NT2/D1 (cell line): ENCODE measurements at regions not wholly inside any gene's neighbourhood (a gene's known extent, or its start where the extent isn't known, plus 50 kb on each side); places are given as distances from the start of the nearest gene placed in this dataset.

Experiments
- DNase-seq: peaks from one replicate; pipeline ENCODE4 v3.0.0-alpha.2; 2011; ENCODE audit warnings: low read depth, low spot score
- H3K27me3 ChIP-seq: 2 replicates; pipeline ENCODE4 v1.6.0; 2011; ENCODE audit warnings: mild to moderate bottlenecking; ENCODE audit not compliant: insufficient read length, insufficient read depth
- H3K36me3 ChIP-seq: 2 replicates; pipeline ENCODE4 v1.6.1; 2011; ENCODE audit warnings: mild to moderate bottlenecking, low read length, mixed read lengths; ENCODE audit not compliant: insufficient read depth, insufficient read length
- H3K4me1 ChIP-seq: 2 replicates; pipeline ENCODE4 v1.5.1; 2011; ENCODE audit not compliant: insufficient read depth, insufficient read length
- H3K4me3 ChIP-seq: 2 replicates; pipeline ENCODE4 v1.5.1; 2011; ENCODE audit warnings: low read depth; ENCODE audit not compliant: insufficient read length
- H3K9ac ChIP-seq: 2 replicates; pipeline ENCODE4 v1.6.0; 2011; ENCODE audit warnings: low read depth; ENCODE audit not compliant: insufficient read length
- H3K9me3 ChIP-seq: 2 replicates; pipeline ENCODE4 v1.5.1; 2011; ENCODE audit warnings: mild to moderate bottlenecking, low read length; ENCODE audit not compliant: insufficient read depth
- SUZ12 ChIP-seq: IDR thresholded peaks from 2 replicates; pipeline ENCODE4 v1.6.1; 2011; ENCODE audit not compliant: insufficient read length, insufficient read depth; ENCODE audit errors: extremely low read depth
- YY1 ChIP-seq: IDR thresholded peaks from 2 replicates; pipeline ENCODE4 v1.6.1; 2011; ENCODE audit not compliant: insufficient read length, insufficient read depth
- ZNF274 ChIP-seq: IDR thresholded peaks from 2 replicates; pipeline ENCODE4 v1.6.1; 2011; ENCODE audit warnings: mild to moderate bottlenecking, low read depth, low read length

- Histone ChIP-seq H3K4me3 (no peak overlapping the region), H3K36me3 (no peaks in the 10 kb centered on the region), H3K4me1 (no peaks in the 10 kb centered on the region), H3K27me3 (no peaks in the 10 kb centered on the region), H3K9me3 (no peaks in the 10 kb centered on the region), H3K9ac (no peak overlapping the region)
- DNase-seq: no peak
- TF ChIP-seq ZNF274 (no peak), SUZ12 (no peak), YY1 (no peak)
Observed at GRCh38 chr2:56874717-56875116, 690.9 kb downstream of the CCDC85A start.

- H3K9ac ChIP-seq: no peak overlapping the region
- TF ChIP-seq ZNF274: no peak
- TF ChIP-seq YY1: no peak
- TF ChIP-seq SUZ12: no peak
- H3K27me3 ChIP-seq: no peaks in the 10 kb centered on the region
- H3K9me3 ChIP-seq: no peaks in the 10 kb centered on the region
- no peak overlapping the region for H3K4me3 ChIP-seq
- H3K36me3 ChIP-seq: no peaks in the 10 kb centered on the region
- H3K4me1 ChIP-seq: no peaks in the 10 kb centered on the region
- DNase-seq: no peak
Observed at GRCh38 chr2:56889738-56890137, 705.9 kb downstream of the CCDC85A start.

- TF ChIP-seq YY1 (no peak), SUZ12 (no peak)
- H3K4me3 ChIP-seq: no peak overlapping the region
- no peak for DNase-seq
- H3K9ac ChIP-seq: no peak overlapping the region
- no peaks in the 10 kb centered on the region for H3K9me3 ChIP-seq
- no peaks in the 10 kb centered on the region for H3K36me3 ChIP-seq
- H3K27me3 ChIP-seq: no peaks in the 10 kb centered on the region
- H3K4me1 ChIP-seq: no peaks in the 10 kb centered on the region
Observed at GRCh38 chr2:56892382-56892781, 708.6 kb downstream of the CCDC85A start.

- DNase-seq: no peak
- Histone ChIP-seq H3K4me1 (no peaks in the 10 kb centered on the region), H3K36me3 (no peaks in the 10 kb centered on the region), H3K9me3 (no peaks in the 10 kb centered on the region), H3K9ac (no peak overlapping the region), H3K27me3 (no peaks in the 10 kb centered on the region), H3K4me3 (no peak overlapping the region)
- TF ChIP-seq ZNF274: no peak
- no peak for TF ChIP-seq YY1
- no peak for TF ChIP-seq SUZ12
Observed at GRCh38 chr2:56898986-56899385, 715.2 kb downstream of the CCDC85A start.

- DNase-seq: no peak
- no peak overlapping the region for H3K9ac ChIP-seq
- TF ChIP-seq YY1: no peak
- no peak for TF ChIP-seq ZNF274
- H3K4me3 ChIP-seq: no peak overlapping the region
- H3K36me3 ChIP-seq: no peaks in the 10 kb centered on the region
- H3K4me1 ChIP-seq: no peaks in the 10 kb centered on the region
- no peaks in the 10 kb centered on the region for H3K27me3 ChIP-seq
- no peaks in the 10 kb centered on the region for H3K9me3 ChIP-seq
Observed at GRCh38 chr2:56912490-56912889, 728.7 kb downstream of the CCDC85A start.

GRCh38 chr2:56918790-56919189 is 735.0 kb downstream of the CCDC85A start:
- H3K9me3 ChIP-seq: no peaks in the 10 kb centered on the region
- no peaks in the 10 kb centered on the region for H3K4me1 ChIP-seq
- H3K36me3 ChIP-seq: no peaks in the 10 kb centered on the region
- no peaks in the 10 kb centered on the region for H3K27me3 ChIP-seq
- H3K9ac ChIP-seq: no peak overlapping the region
- DNase-seq: no peak
- TF ChIP-seq YY1 (no peak), SUZ12 (no peak), ZNF274 (no peak)
- no peak overlapping the region for H3K4me3 ChIP-seq

- Histone ChIP-seq H3K9ac (no peak overlapping the region), H3K4me3 (no peak overlapping the region), H3K4me1 (no peaks in the 10 kb centered on the region), H3K27me3 (no peaks in the 10 kb centered on the region), H3K36me3 (no peaks in the 10 kb centered on the region), H3K9me3 (no peaks in the 10 kb centered on the region)
- DNase-seq: no peak
- TF ChIP-seq SUZ12 (no peak), ZNF274 (no peak), YY1 (no peak)
Observed at GRCh38 chr2:56933976-56934375, 750.2 kb downstream of the CCDC85A start.

GRCh38 chr2:56934866-56935265 is 751.1 kb downstream of the CCDC85A start:
- no peaks in the 10 kb centered on the region for H3K9me3 ChIP-seq
- H3K36me3 ChIP-seq: no peaks in the 10 kb centered on the region
- no peaks in the 10 kb centered on the region for H3K27me3 ChIP-seq
- no peak overlapping the region for H3K4me3 ChIP-seq
- H3K4me1 ChIP-seq: no peaks in the 10 kb centered on the region
- H3K9ac ChIP-seq: no peak overlapping the region
- no peak for TF ChIP-seq ZNF274
- TF ChIP-seq YY1: no peak
- no peak for TF ChIP-seq SUZ12
- DNase-seq: no peak
